DMS153 treated with DMSO at 0.1 percent for 48 hours (cell line): ENCODE measurements at regions not wholly inside any gene's neighbourhood (a gene's known extent, or its start where the extent isn't known, plus 50 kb on each side); places are given as distances from the start of the nearest gene placed in this dataset.

Experiments
- DNase-seq: peaks from one replicate; lab custom pipeline; 2025; ENCODE audit not compliant: unreplicated experiment; lab: John Stamatoyannopoulos, UW

DNA sequence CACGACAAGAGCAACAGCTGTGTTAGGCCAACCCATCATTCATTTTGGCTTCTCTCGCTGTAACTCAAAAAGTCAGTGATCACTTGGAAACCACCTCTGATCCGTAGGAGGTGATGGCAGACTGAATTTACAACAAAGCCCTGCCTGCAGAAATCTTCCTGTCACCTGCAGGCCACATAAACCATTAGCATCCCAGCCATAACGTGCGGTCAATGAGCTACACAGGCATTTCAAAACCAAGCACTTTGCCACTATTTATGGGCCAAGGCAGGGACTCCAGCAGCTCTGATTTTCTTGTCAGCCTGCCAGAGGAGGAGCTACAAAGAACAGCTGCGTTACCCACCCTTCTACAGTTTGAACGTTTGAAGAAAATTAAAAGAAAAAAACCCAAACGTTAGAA lies 228.1 kb upstream of the PPARGC1A start:
- no peak for DNase-seq

DNA sequence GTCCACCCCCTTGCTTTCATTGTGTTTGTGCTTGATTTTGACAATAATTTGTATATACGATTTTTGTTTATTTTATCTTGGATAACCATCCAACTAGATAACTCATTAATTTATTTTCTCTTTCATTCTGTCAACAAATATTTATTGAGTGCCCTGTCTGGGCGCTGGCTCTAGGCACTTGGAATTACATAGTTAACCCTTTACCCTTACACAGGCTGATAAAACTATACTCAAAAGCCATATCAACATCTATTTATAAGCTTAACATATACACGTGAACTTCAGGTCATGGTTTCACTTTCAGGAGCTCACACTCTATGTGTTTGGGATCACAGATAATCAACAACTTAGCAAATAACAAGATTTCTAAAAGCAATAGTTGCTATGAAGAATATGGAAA lies 226.3 kb upstream of the PPARGC1A start:
- no peak for DNase-seq

DNA sequence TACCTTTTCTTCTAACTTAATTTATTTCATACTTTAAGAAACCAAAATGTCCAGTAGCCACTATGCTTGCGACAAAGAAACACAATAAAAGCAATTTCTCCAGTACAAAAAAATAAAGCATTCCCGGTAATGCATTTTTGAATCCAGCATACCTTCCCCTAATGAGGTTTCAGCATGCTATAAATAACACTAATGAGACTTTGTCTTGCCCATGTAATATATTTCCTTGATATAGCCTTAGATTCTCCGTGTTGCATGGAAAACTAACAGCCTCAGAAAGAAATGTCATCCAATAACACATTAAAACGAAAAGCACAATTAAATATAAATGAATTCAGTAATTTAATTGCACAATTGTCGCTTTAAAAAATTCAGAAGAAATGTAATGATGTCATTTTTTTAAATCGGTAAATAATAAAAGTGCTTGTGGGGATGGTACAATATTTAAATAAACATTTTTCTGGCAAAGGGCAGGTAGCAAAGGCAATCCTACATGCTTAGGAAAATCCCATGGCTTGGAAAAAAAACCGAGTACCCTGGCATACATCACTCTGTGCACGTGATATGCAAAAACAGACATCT lies 225.2 kb upstream of the PPARGC1A start:
- no peak for DNase-seq

DNA sequence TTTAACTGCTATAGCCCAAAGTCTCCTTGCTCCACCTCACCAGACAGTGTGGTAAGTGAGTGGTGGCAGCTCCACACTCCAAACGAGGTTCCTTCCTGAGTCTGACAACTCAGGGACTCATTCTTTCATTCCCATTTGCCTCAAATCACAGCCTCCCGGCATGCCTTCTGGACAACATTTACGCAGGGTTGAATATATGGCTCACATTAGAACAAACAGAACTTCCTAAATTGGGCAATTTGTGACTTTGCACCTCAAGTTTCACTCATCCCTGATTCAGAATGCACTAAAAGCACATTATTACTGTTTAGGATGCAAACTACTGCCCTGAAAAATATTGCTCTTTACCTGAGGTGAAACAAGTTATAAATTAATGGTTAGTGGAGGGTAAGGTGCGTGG lies 224.6 kb upstream of the PPARGC1A start:
- DNase-seq: no peak

DNA sequence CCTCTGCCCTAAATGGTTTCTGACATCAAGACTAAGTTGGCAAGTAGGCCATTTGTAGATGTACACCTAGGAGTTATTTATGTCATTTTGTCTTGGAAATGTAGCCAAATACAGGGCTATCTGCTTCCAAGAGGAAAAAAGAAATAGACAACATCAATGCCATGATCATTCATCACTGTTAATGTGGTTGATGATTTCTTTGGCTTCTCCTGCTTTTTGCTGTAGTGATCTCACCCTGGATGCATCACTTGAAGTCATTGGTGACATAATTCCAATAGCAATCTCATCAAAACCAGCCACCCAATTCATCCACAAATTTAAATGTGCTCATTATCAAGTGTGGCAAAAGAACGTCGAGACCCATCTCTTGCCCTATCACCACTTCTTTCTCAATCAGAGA lies 222.6 kb upstream of the PPARGC1A start:
- DNase-seq: no peak

DNA sequence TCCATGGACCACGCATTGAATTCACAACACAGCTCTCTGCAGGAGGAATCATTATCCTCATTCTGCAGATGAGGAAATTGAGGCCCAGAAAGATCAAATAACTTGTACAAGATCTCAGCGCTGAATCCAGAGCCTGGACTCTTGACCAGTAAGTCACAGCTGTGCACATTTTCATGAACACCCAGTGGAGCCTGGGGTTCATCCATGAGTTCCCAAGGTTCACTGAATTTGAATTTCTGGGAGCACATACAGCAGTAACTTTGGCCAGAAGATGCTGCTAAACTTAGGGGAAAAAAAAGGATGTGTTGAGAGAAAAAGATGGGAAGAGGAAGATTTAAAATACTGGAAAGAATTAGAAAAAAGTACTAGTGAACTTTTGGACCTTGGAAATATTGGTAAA lies 218.7 kb upstream of the PPARGC1A start:
- DNase-seq: no peak

DNA sequence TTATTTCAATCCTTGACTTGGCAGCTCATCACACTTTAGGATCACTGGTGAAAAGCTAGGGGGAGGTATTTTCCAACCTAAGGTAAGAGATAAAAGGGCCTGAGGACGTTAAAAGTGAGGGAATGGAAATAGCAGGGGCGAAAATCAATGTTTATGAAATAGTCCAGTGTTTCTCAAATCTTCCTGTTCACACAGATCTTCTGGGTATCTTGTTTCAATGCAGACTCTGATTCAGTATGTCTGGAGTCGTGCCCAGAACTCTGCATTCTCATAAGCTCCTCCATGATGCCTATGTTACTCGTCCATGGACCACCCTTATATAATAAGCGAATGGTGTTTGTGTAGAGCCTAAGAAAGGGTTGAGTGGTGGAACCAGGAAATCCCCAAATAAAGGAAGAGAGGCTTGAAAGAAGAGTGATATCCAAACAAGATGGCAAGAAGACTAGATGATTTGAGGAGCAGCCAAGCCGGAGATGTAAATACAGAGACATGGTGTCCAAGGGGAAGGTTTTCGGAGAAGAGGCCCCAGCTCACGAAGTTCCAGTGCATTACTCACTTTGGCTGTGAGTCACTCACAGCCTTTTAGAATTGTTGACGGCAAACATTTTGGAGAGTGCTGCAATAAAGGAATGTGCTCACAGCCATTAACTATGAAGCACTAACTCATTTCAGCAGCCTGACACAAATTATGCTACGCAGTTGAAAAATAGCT lies 215.6 kb upstream of the PPARGC1A start:
- no peak for DNase-seq

DNA sequence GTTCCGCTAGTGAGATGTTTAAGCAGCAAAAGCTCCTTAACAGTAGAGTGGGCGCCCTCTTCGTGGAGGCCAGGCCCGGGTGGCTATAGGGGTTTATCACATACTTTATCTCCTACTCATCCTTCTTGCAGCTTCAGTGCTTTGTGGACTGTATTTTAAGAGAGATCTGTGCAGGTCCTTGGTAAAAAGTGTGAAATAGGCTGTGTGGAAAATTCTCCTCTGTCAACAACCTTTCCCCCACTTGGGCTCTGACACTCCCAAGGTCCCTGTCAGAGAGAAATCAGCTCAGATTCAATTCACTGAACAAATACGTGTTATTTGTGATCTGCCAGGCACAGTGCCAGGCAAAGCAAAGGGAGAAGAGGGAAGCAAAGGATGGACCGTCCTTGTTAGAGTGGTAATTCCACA lies 214.3 kb upstream of the PPARGC1A start:
- DNase-seq: no peak

DNA sequence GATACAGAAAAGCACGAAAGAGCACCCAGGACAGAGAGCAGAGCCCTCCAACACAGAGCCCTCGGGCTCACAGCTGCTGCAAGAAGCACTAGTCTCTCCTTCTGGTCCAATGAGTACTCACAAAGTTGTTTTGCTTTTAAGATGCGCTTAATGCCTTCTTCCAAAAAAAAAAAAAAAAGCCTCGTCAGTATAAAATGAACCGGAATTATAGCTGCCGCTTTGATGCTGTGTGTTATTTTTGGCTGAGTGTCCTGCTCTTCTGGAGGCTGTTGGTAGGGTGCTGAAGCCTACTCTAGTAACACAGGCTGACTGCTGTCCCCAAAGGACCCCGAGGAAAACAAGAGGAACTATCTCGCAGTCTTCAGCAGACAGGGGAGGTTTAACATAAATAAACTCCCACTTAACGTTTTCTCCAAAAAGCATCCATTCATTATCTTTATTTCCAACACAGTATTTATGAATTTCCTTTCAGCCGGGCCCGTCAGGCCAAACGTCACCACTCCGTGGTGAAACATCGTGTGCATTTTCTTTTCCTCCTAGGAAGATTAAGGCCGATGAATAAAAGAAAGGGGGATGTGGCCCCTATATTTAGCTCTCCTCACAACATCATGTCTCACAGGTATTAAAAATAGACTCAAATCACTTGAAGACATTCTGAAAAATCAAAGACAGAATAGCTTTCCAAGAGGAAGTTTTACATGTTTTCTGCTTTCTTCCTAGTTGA lies 213.7 kb upstream of the PPARGC1A start:
- no peak for DNase-seq

DNA sequence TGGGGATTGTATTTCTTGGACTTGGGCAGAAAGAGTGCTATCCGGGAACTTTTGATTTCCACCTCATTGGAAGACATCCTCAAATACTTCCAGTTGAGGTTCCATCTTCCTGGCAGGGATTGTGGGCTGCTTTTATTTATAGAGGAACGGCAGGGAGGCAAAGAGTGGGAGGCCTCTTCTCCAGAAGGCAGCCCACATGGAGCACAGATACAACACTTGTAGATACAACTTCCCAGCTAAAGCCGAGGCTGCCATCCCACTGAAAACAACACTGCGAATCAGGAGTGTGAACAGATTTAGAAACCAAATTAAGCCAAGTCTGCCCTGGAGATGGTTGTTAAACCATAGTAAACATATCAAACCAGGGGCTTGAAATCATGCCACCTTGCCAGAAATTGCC lies 212.8 kb upstream of the PPARGC1A start:
- DNase-seq: no peak

DNA sequence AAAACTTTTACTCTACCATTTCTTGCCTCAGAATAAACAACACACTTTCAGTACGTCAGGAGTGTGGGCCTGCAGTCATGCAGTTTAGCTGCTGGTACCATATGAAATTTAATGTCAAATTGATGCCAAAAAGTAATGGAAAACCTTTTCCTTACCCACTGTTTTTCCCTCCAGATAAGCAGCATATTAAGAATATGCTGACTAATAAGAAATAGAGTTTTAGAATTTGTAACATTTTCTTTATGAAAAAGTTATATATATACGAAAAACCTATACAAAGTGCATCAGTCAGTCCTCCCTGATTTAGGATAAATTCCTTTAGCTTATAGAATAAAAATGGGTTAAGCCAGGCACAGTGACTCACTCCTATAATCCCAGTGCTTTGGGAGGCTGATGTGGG lies 206.8 kb upstream of the PPARGC1A start:
- no peak for DNase-seq

DNA sequence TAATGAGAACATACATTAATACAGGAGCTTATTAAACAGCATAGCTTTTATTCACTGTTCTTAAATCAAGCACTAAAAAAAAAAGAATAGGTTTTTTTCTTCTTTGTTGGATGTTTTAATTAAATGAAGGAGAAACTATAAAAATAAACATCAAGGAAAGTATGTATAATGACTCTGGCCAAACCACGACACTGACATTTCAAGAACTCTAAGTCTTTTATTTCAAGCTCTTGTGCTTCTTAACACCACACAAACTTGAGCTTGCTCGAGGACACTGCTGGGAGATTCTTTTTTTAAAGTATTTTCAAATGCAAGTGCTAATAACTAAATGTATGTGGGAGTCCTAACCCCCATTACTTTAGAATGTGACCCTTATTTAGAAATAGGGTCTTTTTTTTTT lies 204.9 kb upstream of the PPARGC1A start:
- no peak for DNase-seq

DNA sequence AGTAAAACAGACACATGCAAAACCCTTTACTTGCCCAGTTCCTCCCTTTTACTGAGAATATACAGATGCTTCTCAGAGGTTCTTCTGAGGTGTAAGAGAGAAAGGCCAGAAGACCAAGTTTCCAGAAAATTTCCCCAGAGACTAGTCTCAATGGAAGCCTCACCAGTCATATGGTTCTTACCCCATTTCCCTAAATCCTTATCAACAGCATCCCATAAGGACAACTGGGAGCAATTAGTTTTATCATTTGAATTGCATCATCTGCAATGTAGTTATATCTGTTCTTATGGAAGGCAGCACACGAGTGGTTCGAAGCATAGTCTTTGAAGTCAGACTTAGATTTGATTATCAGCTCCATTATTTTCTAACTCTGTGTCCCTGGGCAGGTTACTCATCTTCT lies 203.6 kb upstream of the PPARGC1A start:
- no peak for DNase-seq

DNA sequence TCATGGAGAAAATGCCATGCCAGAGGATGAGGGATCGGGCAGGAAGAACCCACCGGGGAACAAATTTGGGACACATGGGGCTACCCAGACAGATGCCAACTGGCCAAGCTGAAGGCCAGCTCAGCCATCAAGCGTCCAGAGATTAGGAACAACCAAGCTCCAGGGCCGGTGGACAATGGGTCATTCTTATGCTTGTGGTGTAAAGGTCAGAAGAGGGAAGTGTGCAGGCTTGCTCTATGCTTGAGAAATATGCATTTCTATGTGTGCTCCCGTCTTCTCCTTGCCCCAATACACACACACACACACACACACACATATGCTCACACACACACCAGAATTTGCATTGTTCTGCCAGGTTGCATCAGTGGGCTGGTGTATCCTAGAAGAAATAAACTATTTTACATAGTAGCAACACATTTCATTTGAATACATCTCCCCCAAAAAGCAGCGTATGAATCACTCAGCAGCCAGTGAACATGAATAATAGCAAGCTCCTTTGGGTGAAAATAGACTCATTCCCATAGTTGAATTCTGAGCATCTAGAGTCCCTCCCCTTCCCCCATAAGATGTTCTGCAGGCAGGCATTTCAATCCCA lies 201.9 kb upstream of the PPARGC1A start:
- no peak for DNase-seq

DNA sequence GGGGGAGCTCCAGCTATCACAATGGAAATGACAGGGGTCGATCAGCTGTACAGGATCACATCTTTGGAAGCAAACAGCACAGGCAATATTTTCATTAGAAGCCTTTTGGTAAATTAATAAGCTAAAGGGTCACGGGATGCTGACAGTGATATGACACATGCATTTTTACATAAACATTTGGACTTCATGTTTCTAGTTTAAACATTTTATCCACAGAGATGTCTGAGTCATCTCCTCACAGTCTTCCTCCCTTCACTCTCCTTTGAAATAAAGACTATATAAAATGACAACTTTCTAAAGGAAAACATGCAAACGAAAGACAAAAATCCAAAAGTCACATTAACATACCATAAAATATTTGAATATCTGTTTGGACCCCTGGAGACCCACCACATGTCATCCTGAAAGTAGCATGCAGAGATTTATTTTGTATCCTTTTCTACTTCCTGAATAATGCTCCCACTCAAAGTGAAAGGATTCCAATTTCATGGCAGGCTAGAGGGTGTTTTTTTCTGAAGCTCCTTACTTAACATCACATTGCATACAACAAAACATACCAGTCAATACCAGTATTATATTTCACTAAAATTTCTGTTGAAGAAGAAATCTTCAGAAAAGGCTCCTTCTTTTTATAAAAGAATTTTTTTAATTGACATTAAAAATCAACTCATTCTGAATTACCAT lies 200.1 kb upstream of the PPARGC1A start:
- no peak for DNase-seq

DNA sequence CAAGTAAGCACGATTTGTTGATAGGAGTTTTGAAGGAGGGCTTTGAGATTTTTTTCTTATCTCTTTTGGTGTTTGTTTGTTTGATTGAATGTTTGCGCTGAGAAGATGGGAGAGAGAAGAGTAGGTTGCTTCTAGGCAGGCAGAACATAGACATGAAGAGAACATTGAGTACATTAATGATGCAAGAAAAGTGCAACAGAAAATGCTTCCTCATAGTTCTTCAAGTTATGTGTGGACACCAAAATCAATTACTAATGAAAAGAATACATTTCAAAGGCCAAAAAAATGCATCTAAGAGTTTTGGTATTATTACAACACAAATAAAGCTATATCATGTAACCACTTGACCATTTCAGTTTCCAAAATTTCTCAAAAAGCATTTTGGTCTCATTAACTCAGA lies 191.0 kb upstream of the PPARGC1A start:
- no peak for DNase-seq

DNA sequence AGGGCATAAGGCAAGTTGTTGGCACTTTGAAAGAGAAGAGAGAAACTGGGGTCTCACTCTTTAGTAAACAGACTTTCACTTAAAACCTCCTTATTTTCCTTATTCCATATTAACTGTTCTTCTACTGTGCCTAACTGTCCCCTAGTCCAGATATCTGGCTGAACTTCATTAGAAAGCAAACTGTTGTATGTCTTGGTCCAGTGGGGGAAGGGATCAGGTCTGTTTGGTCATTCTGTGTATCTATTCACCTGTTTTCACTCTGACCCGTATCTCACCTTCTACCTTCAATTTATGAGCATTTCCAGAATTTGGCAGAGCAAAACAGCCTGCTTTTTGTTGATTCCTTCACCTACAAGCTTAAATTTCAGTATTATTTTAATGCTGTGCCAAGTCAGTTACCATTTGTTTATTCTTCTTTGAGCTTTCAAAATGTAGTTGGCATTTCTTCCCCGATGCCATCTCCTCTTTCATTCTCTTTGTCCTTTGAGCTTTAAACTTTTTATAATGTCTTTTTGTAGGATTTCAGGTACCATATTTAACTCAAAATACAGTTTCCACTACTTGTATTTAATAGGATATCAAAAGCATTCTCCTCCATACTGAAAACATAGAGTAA lies 188.6 kb upstream of the PPARGC1A start:
- DNase-seq: no peak

DNA sequence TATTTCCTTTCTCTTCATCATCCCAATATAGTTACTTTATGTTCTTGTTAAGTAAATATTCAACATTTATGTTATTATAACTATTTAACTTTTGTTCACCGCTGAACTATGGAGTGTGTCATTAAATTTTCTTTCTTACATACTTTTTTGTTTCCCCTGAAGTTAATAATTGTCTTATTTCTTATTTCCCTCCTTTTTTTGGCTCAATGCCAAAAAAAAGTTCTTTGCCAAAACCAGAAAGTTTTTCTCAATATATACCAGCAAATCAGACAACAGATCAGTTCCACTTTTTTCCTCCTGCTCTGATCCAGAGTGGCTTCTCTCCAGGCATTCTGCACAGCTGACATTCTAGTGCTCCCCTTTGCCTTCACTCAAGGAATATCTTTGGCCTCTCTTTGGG lies 187.0 kb upstream of the PPARGC1A start:
- no peak for DNase-seq

DNA sequence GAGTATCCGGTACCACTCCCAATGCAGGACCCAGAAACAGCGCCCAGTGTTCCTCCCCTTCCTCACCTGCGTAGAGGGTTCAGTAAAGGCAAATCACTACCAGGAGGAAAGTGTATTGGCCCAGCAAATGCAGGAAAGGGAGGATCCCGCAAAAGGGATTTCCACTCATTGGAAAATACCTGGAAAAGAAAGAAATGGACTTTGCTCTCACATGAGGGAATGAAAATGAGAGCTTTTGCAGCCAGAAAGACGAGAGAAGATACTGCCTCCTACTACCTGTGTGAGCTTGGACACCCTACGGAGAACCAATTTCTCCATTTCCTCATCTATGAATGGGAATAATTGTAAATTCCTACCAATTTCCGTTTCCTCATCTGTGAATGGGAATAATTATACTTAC lies 184.1 kb upstream of the PPARGC1A start:
- no peak for DNase-seq

DNA sequence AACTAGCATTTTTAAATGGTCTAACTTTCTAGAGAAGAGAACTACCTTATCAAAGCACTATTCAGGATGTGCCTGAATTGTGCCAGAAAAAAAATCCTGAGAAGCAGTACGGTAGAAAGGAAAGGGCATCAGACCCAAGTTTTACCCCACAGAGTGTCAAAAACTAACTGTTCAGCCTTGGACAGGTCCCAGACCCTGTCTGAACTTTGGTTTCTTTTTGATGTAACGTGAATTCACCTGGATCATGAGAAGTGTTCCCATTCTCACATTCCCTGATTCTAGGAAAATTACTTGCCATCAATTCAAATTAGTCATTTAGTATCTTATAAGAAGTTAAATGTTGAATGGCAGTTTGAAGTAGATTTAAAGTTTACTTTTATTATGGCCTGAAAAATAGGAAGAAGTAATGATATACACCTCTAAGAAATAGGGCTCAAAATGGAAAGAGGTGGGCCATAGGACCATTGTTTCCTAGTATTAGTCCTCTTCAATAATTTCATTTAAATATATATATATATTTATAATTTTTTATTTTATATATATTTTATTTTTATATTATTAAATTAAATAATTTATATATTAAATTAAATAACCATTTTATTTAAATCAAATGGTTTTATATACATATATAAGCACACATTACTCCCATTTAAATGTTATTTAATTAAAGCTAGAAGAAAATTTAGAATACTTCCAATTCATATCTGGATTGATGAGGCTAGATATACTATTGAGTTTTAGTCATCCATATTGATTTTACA lies 181.9 kb upstream of the PPARGC1A start:
- DNase-seq: no peak
